Fibroblast of villous mesenchyme (primary cell): ENCODE measurements at regions not wholly inside any gene's neighbourhood (a gene's known extent, or its start where the extent isn't known, plus 50 kb on each side); places are given as distances from the start of the nearest gene placed in this dataset.
A peak's percentile ranks its signal among the peaks of the same experiment; 100 is the strongest.

Experiments
- DNase-seq: peaks from one replicate; pipeline ENCODE4 v3.0.0-alpha.2; 2010; ENCODE audit warnings: low read depth
- H3K4me3 ChIP-seq: 2 replicates; pipeline ENCODE4 v1.5.1; 2011; ENCODE audit warnings: low read depth, mild to moderate bottlenecking, low read length
- CTCF ChIP-seq: IDR thresholded peaks from 2 replicates; pipeline ENCODE4 v1.5.1; 2012; ENCODE audit warnings: low read depth, mild to moderate bottlenecking, low read length; ENCODE audit not compliant: insufficient read depth

DNA sequence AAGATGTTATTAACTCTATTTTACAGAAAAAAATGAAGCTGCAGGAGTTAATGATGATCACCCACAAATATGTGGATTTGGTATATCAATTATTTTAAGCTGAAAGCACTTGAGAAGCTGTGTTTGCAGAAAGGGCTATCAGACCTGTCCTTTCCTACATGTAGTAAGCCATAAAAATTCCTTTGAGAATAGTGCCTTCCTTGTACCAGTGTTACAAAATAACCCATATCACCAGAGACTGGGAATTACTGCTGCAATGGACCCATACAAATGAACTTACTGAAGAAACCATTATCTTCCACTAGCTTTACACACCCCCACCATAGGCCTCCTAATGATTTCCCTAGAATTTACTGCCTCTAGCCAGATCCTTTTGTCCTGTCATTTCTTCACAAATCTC lies 99.2 kb upstream of the ZRANB2 start:
- no peak overlapping the region for H3K4me3 ChIP-seq
- no peak for DNase-seq
- TF ChIP-seq CTCF = no peak

- H3K4me3 ChIP-seq = no peak overlapping the region
- no peak for DNase-seq
- peak; percentile 2 for TF ChIP-seq CTCF
Observed at GRCh38 chr1:71170925-71171324, 90.1 kb upstream of the ZRANB2 start.

- no peak for DNase-seq
- TF ChIP-seq CTCF = no peak
- no peak overlapping the region for H3K4me3 ChIP-seq
Observed at GRCh38 chr1:71167505-71167904, 86.7 kb upstream of the ZRANB2 start.

GRCh38 chr1:71166178-71167173 lies 85.6 kb upstream of the ZRANB2 start:
- no peak for TF ChIP-seq CTCF
- no peak overlapping the region for H3K4me3 ChIP-seq
- DNase-seq = no peak

DNA sequence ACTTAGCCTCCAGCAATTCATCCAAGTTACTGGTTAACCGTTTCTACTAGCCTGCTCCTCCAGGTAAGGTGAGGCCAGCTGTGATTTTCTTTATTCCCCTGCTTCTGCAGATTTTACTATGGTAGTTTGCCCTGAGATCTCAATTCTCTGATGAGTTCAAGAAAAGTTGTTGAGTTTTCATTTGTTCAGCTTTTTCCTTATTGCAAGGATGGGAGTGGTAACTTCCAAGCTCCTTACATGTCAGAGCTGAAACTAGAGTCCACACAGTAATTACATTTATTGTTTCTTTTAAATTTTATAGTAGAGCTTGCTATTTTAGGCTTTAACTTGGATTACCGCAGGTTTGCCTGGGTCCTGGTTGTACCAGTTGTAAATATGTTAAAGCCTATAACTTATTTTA lies 76.9 kb upstream of the ZRANB2 start:
- no peak for TF ChIP-seq CTCF
- no peak for DNase-seq
- H3K4me3 ChIP-seq = no peak overlapping the region

DNA sequence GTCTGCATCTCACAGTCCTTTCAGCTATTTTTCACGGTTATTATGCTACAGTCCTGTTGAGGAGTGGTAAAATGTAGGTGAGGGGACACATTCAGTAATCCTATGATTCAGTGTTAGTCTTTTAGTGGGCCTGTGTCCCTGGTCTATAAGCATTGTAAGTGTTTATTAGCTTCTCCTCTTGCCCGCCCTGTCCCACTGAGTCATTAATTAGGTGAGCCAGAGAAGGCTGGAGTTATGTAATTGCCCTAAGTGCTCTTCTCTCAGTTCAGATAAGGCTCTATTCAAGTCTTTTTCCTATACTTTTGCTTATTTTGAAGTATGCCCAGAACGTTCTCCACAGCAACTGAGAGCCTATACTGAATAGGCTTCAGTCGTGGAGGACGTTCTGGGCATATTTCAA lies 76.3 kb upstream of the ZRANB2 start:
- no peak for DNase-seq
- no peak overlapping the region for H3K4me3 ChIP-seq
- no peak for TF ChIP-seq CTCF
